K562 (cell line): ENCODE measurements at regions not wholly inside any gene's neighbourhood (a gene's known extent, or its start where the extent isn't known, plus 50 kb on each side); places are given as distances from the start of the nearest gene placed in this dataset.

Experiments
- ATAC-seq: fragments of 200-7000 bp; cut with Tn5 transposase; 3 replicates; pipeline ENCODE4 v1.9.1; 2020; ENCODE audit warnings: moderate library complexity
- BruUV-seq: library from RNA; stranded (reverse); fragments of 400-500 nt; replicated peaks from 2 replicates; lab custom pipeline; 2021; lab: Mats Ljungman, UMichigan
- CTCF ChIA-PET: fragments of 300-600 bp; formaldehyde crosslinking; extraction: SDS; loops from one replicate; lab custom pipeline; 2021; ENCODE audit warnings: low intra/inter-chr PET ratio; lab: Yijun Ruan, JAX
- POLR2A ChIA-PET: fragments of 300-600, 350-650 bp; sonication (Branson Sonifier 250); formaldehyde crosslinking; extraction: SDS; loops from one replicate; lab custom pipeline; 2021; ENCODE audit warnings: antibody characterized with exemption, inconsistent platforms; lab: Yijun Ruan, JAX
- DNase-seq, 4 experiments: peaks; one replicate each; pipeline versions ENCODE4 v3.0.0 to v3.0.0-alpha.2; 2011 to 2018; ENCODE audit warnings: low spot score in 3 of 4, mixed read lengths in 3 of 4; ENCODE audit errors: extremely low read depth in 1 of 4
- FAIRE-seq: peaks from 2 replicates; lab custom pipeline; 2011; peaks lifted over from hg19 to GRCh38; lab: Jason Lieb, UNC
- H2AFZ ChIP-seq: 2 replicates; pipeline ENCODE4 v1.6.0; 2011; ENCODE audit warnings: low read depth, low read length, control low read depth, inconsistent platforms
- H3K27ac ChIP-seq: fragments of 200-600 bp; 3 replicates; pipeline ENCODE4 v1.8.0; 2011; ENCODE audit warnings: low read depth, mild to moderate bottlenecking, control low read depth, inconsistent platforms, low read length, moderate library complexity, mixed read lengths; ENCODE audit errors: extremely low read depth
- H3K27me3 ChIP-seq, 2 experiments: fragments of 300-600 bp in 1 of 2; 2 replicates in 1 of 2; 3 replicates in 1 of 2; pipeline versions ENCODE4 v1.6.0 to v1.8.0; 2011; ENCODE audit warnings: inconsistent platforms in 2 of 2, low read length in 2 of 2, mild to moderate bottlenecking in 1 of 2, mixed read lengths in 1 of 2, moderate library complexity in 1 of 2; ENCODE audit not compliant: control insufficient read depth in 2 of 2, insufficient read depth in 2 of 2
- H3K36me3 ChIP-seq: fragments of 300-600 bp; 3 replicates; pipeline ENCODE4 v1.8.0; 2011; ENCODE audit warnings: mild to moderate bottlenecking, low read length, inconsistent platforms; ENCODE audit not compliant: control insufficient read depth, insufficient read depth
- H3K4me1 ChIP-seq, 2 experiments: fragments of 200-600 bp in 1 of 2; replicated peaks in 1 of 2; 2 replicates in 1 of 2; 3 replicates in 1 of 2; pipeline versions ENCODE4 v1.5.1 to v1.8.0; 2011; ENCODE audit warnings: inconsistent platforms in 2 of 2, low read length in 2 of 2, mild to moderate bottlenecking in 1 of 2, mixed read lengths in 1 of 2, moderate library complexity in 1 of 2; ENCODE audit not compliant: control insufficient read depth in 2 of 2, insufficient read depth in 2 of 2
- H3K4me2 ChIP-seq: 2 replicates; pipeline ENCODE4 v1.6.1; 2011; ENCODE audit warnings: low read length, control low read depth, inconsistent platforms, mixed read lengths; ENCODE audit not compliant: insufficient read depth
- H3K4me3 ChIP-seq: fragments of 200-600 bp; sonication (generic), shearing (Covaris generic); 2 replicates; pipeline ENCODE4 v1.5.1; 2016; ENCODE audit warnings: control low read depth, inconsistent platforms
- H3K79me2 ChIP-seq: fragments of 200-600 bp; 3 replicates; pipeline ENCODE4 v1.8.0; 2011; ENCODE audit warnings: low read length, inconsistent platforms; ENCODE audit not compliant: control insufficient read depth, insufficient read depth
- H3K9ac ChIP-seq, 2 experiments: 2 replicates each; pipeline versions ENCODE4 v1.6.0 to v1.6.1; 2011; ENCODE audit warnings: low read depth in 2 of 2, low read length in 2 of 2, control low read depth in 1 of 2, inconsistent platforms in 1 of 2, mild to moderate bottlenecking in 1 of 2, mixed read lengths in 1 of 2; ENCODE audit not compliant: insufficient read depth in 1 of 2
- H3K9me1 ChIP-seq: one replicate; pipeline ENCODE4 v1.6.0; 2011; ENCODE audit warnings: inconsistent platforms, mild to moderate bottlenecking, low read length, moderate library complexity; ENCODE audit not compliant: control insufficient read depth, insufficient read depth
- H3K9me3 ChIP-seq: replicated peaks from 2 replicates; pipeline ENCODE4 v1.5.1; 2011; ENCODE audit warnings: low read depth, low read length, inconsistent platforms; ENCODE audit not compliant: control insufficient read depth, insufficient read depth
- H4K20me1 ChIP-seq: replicated peaks from 2 replicates; pipeline ENCODE4 v1.6.1; 2011; ENCODE audit warnings: low read length, inconsistent platforms, mixed read lengths; ENCODE audit not compliant: control insufficient read depth, insufficient read depth
- EGR1 ChIP-seq: fragments of 450-650 bp; conservative IDR thresholded peaks from 2 replicates; pipeline ENCODE4 v1.6.1; 2017; ENCODE audit warnings: mild to moderate bottlenecking
- ERF ChIP-seq: fragments of 450-650 bp; formaldehyde crosslinking; IDR thresholded peaks from 2 replicates; pipeline ENCODE4 v1.4.0; 2020; ENCODE audit warnings: mild to moderate bottlenecking, mixed read lengths
- KDM4B ChIP-seq, 2 experiments: fragments of 450-650 bp in 1 of 2; sonication (generic) in 1 of 2; IDR thresholded peaks; 2 replicates each; pipeline ENCODE4 v1.6.1; 2016 to 2017; ENCODE audit warnings: borderline replicate concordance in 2 of 2, antibody characterized with exemption in 1 of 2, low read depth in 1 of 2, mild to moderate bottlenecking in 1 of 2
- RAD51 ChIP-seq: fragments of 450-650 bp; IDR thresholded peaks from 2 replicates; pipeline ENCODE4 v1.7.1; 2016; ENCODE audit warnings: low read depth, mild to moderate bottlenecking, borderline replicate concordance
- TRIM24 ChIP-seq, 2 experiments: fragments of 450-650 bp; IDR thresholded peaks; 2 replicates each; pipeline ENCODE4 v1.6.1; 2016
- ZBTB8A ChIP-seq: fragments of 450-650 bp; IDR thresholded peaks from 2 replicates; pipeline ENCODE4 v1.6.1; 2018; ENCODE audit warnings: mild to moderate bottlenecking, moderate library complexity; ENCODE audit not compliant: partially characterized antibody
- ZNF184 ChIP-seq: sonication (generic); formaldehyde crosslinking; IDR thresholded peaks from 2 replicates; pipeline ENCODE4 v1.5.0; 2020; ENCODE audit warnings: missing genetic modification reagents
- ZNF75A ChIP-seq: fragments of 450-650 bp; formaldehyde crosslinking; IDR thresholded peaks from 2 replicates; pipeline ENCODE4 v1.4.0; 2020; ENCODE audit warnings: mild to moderate bottlenecking
- WGBS: fragments of 100-300 bp; shearing (Covaris generic); methylation state at CpG from one replicate; pipeline ENCODE4 v1.1.6; 2016; ENCODE audit warnings: low coverage, mixed read lengths; ENCODE audit not compliant: insufficient coverage; ENCODE audit errors: missing lambda C conversion rate; 5-methylcytosine and 5-hydroxymethylcytosine counted together
- in situ Hi-C: fragments of 300-500 bp; cut with MboI; formaldehyde crosslinking; loops from 4 replicates; pipeline ENCODE4 v1.15.0; 2018; ENCODE audit warnings: inconsistent platforms, mixed read lengths
- intact Hi-C: fragments of 100-400 bp; cut with micrococcal nuclease; formaldehyde crosslinking; loops from 2 replicates; pipeline ENCODE4 v1.14.2; 2022

DNA sequence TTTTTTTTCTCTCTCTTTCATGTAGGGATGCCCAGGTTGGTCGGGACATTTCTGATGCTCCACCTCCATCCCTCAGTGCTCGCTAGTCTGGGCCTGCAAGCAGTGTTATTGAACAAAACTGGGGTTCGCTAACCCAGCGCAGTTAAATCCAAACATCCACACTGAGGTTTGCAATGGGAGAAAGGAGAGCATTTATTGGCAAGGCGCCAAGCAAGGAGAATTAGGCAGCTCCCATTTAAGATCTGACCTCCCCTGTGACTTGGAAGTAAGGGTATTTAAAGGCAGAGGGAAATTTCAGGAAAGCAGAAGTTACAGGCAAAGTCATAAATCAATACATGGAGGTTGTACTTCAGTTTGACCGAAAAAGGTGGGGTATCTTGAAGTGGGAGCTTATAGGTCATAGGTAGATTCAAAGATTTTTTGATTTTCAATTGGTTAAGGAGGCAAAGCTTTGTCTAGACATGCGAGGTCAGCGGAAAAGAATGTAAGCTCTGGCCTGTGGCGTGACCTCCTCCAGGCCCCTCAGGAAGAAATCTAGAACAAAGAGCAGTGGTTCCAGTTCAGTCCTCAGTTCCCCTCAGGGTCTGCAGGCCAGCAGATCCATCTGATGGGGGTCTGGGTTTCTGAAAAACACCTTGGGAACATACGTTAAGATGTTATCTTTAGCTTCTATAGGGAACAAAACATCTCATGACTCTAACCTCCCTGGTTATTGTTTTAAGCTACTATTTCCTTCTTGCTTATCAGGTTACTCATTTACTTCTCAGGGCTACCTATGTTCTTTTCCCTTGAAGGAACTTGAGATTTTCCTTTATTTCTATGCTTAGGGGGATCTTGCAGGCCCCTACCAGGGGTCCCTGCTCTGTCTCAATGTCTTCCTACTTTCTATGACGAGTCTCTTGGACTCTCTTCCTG, 66.0 kb upstream of the KIF16B start (continued):
- no peak for TF ChIP-seq ZNF184 (CRISPR knock-in tag)

DNA sequence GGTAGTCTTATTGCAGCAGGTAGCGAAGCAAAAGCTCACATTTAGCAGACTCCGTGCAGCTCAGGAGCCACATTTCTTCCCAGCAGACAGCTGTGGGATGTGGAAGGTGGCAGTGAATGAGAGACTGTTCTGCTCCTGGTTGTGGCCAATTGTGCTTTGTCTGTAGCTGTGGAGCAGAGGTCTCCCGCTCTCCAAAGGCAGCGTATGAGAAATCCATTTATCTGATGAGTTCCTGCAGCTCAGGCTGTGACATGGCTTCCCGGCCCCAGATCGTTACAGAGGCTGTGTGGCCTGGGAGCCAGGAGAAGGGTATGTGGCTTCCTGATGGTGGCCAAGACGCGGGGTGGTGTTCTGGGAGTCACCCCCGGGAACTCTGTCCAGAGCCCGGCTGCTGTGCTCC, 64.5 kb upstream of the KIF16B start:
- Histone ChIP-seq H3K27me3 (peaks cover 3 to 13% of the 10 kb centered on the region in 2 experiments; a peak in 3 of 5 replicates), H3K4me1 (no peaks in the 10 kb centered on the region), H4K20me1 (no peaks in the 10 kb centered on the region), H3K9me1 (no peaks in the 10 kb centered on the region), H3K36me3 (no peaks in the 10 kb centered on the region), H3K4me3 (no peak overlapping the region), H3K79me2 (no peaks in the 10 kb centered on the region), H3K9me3 (no peaks in the 10 kb centered on the region), H3K4me2 (no peak overlapping the region), H2AFZ (no peak overlapping the region), H3K9ac (no peak overlapping the region), H3K27ac (no peak overlapping the region)
- ChIA-PET POLR2A (no interaction called here), CTCF (no interaction called here)
- TF ChIP-seq KDM4B (IDR thresholded peaks at IDR 0.05; ENCODE audit: borderline replicate concordance in 2 of 2, low read depth in 1 of 2) (no peak), TRIM24 (IDR thresholded peaks at IDR 0.05) (no peak), ZNF75A (CRISPR knock-in tag) (no peak), ZBTB8A (no peak), ERF (CRISPR knock-in tag) (no peak), EGR1 (no peak), RAD51 (no peak)
- DNase-seq = no peak
- BruUV-seq = no TSS peak
- 0% methylated on average over 9 of the region's 10 CpGs for WGBS
- no peak for FAIRE-seq
- intact Hi-C loops = no loop called here
- in situ Hi-C loops = no loop called here
- ATAC-seq = no peak
